ENCODE measurements at regions not wholly inside any gene's neighbourhood (a gene's known extent, or its start where the extent isn't known, plus 50 kb on each side); places are given as distances from the start of the nearest gene placed in this dataset.

DNA sequence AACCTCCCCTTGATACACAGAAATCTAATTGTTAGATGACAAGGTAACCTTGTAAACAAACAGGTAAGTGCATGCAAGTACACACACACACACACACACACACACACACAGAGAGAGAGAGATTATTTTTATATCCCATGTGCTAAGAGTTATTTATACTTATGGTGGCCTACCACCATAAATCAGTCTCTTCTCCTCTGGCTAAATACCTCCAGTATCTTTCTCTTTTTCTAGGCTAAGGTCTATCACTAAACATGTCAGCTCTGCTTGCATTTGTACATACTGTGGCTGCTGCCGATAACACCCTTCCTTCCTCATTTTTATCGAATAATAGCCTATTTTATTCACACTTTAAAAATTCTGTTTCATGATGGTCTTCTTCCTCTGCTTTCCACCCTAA, 172.4 kb downstream of the CNTN3 start:
- Histone ChIP-seq H3K4me1 (ENCODE audit: control insufficient read depth, low read length) (no peaks in the 10 kb centered on the region), H4K20me1 (ENCODE audit: control insufficient read depth, insufficient read depth, low read depth, low read length) (no peaks in the 10 kb centered on the region), H3K9me2 (replicated peaks; ENCODE audit: control insufficient read depth, low read length) (no peaks in the 10 kb centered on the region), H3F3A (ENCODE audit: control insufficient read depth, insufficient read depth) (no peaks in the 10 kb centered on the region), H3K79me2 (ENCODE audit: control insufficient read depth, low read length) (no peaks in the 10 kb centered on the region), H3K36me3 (ENCODE audit: control insufficient read depth, low read length) (no peaks in the 10 kb centered on the region), H3K27ac (ENCODE audit: low read depth, low read length) (no peak overlapping the region), H3K4me3 (ENCODE audit: low read length) (no peak overlapping the region), H3K27me3 (ENCODE audit: control insufficient read depth, low read length) (no peaks in the 10 kb centered on the region), H3K4me2 (ENCODE audit: low read length) (no peak overlapping the region), H3K9me3 (ENCODE audit: control insufficient read depth, insufficient read depth, low read length) (no peaks in the 10 kb centered on the region)
- TF ChIP-seq, protein P1, sequence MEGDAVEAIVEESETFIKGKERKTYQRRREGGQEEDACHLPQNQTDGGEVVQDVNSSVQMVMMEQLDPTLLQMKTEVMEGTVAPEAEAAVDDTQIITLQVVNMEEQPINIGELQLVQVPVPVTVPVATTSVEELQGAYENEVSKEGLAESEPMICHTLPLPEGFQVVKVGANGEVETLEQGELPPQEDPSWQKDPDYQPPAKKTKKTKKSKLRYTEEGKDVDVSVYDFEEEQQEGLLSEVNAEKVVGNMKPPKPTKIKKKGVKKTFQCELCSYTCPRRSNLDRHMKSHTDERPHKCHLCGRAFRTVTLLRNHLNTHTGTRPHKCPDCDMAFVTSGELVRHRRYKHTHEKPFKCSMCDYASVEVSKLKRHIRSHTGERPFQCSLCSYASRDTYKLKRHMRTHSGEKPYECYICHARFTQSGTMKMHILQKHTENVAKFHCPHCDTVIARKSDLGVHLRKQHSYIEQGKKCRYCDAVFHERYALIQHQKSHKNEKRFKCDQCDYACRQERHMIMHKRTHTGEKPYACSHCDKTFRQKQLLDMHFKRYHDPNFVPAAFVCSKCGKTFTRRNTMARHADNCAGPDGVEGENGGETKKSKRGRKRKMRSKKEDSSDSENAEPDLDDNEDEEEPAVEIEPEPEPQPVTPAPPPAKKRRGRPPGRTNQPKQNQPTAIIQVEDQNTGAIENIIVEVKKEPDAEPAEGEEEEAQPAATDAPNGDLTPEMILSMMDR (IDR thresholded peaks at IDR 0.05; ENCODE audit: low read depth, low read length, poor library complexity, severe bottlenecking): no peak
- TF ChIP-seq EZH2phosphoT487 (IDR thresholded peaks at IDR 0.05; ENCODE audit: borderline replicate concordance, low read length): no peak

DNA sequence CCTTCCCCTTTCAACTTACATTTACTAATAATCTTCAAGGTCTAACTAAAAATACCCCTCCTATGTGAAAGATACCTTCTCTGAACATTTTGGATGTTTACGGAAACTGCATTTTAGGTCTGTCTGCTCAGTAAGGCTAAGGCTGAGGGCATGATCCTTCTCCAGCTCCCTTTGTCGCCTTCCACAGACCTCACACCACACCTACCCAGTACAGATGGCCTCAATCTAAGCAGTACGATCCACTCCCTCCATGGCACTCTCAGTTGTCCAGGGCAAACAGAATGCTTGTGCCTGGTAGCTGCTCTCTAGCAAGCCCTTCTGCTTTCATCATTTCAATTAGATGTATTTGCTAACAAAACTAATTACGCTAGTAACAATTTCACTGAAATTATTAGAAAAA, 178.3 kb downstream of the CNTN3 start:
- H3K9me3 ChIP-seq (ENCODE audit: control insufficient read depth, insufficient read depth, low read length): no peaks in the 10 kb centered on the region
- no peaks in the 10 kb centered on the region for H3F3A ChIP-seq (ENCODE audit: control insufficient read depth, insufficient read depth)
- no peaks in the 10 kb centered on the region for H4K20me1 ChIP-seq (ENCODE audit: control insufficient read depth, insufficient read depth, low read depth, low read length)
- H3K4me1 ChIP-seq (ENCODE audit: control insufficient read depth, low read length): no peaks in the 10 kb centered on the region
- H3K79me2 ChIP-seq (ENCODE audit: control insufficient read depth, low read length): no peaks in the 10 kb centered on the region
- no peaks in the 10 kb centered on the region for H3K27me3 ChIP-seq (ENCODE audit: control insufficient read depth, low read length)
- no peak overlapping the region for H3K27ac ChIP-seq (ENCODE audit: low read depth, low read length)
- no peaks in the 10 kb centered on the region for H3K9me2 ChIP-seq (replicated peaks; ENCODE audit: control insufficient read depth, low read length)
- TF ChIP-seq, protein P1 (IDR thresholded peaks at IDR 0.05; ENCODE audit: low read depth, low read length, poor library complexity, severe bottlenecking): no peak
- TF ChIP-seq EZH2phosphoT487 (IDR thresholded peaks at IDR 0.05; ENCODE audit: borderline replicate concordance, low read length): no peak
- no peak overlapping the region for H3K4me3 ChIP-seq (ENCODE audit: low read length)
- no peaks in the 10 kb centered on the region for H3K36me3 ChIP-seq (ENCODE audit: control insufficient read depth, low read length)
- no peak overlapping the region for H3K4me2 ChIP-seq (ENCODE audit: low read length)

DNA sequence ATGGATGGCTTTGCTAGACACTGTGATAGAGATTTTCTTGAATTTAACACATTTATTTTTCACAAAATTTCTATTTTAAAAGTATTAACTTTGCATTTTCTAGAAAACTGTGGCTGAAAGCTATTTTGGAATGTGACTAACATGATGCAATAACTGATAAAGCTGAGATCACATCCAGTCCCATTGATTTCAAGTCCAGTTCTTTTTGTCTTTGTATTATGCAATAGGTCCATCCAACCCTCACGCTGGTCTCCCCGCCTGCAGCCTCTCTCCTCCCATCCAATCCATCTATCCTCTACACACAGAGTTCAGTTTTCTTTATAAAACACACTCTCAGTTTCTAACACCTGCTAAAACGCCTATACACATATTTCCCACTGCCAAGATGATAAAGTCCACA, 178.8 kb downstream of the CNTN3 start:
- TF ChIP-seq, protein P1 (IDR thresholded peaks at IDR 0.05; ENCODE audit: low read depth, low read length, poor library complexity, severe bottlenecking): no peak
- no peak for TF ChIP-seq EZH2phosphoT487 (IDR thresholded peaks at IDR 0.05; ENCODE audit: borderline replicate concordance, low read length)

DNA sequence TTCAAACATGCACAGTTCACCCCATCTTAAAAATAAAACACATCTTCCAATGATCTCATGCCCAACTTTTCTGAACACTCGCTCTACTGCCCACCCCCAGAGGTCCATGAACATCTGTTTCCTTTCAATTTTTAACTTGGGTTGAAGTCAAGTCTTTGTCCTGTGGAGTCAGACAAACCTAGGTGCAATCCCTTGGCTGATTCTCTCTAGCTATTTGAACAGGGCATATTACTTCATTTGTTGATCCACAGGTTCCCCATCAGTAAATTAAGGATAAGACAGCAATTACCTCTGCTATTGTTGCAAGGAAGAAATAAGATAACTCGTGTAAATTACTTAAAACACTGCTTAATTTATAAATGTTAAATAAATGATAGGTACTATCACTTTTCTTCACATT, 180.1 kb downstream of the CNTN3 start:
- Histone ChIP-seq H3K4me1 (ENCODE audit: control insufficient read depth, low read length) (no peaks in the 10 kb centered on the region), H3K9me2 (replicated peaks; ENCODE audit: control insufficient read depth, low read length) (no peaks in the 10 kb centered on the region), H3F3A (ENCODE audit: control insufficient read depth, insufficient read depth) (no peaks in the 10 kb centered on the region), H3K36me3 (ENCODE audit: control insufficient read depth, low read length) (no peaks in the 10 kb centered on the region), H3K27me3 (ENCODE audit: control insufficient read depth, low read length) (no peaks in the 10 kb centered on the region), H3K4me3 (ENCODE audit: low read length) (no peak overlapping the region), H3K27ac (ENCODE audit: low read depth, low read length) (no peak overlapping the region), H3K79me2 (ENCODE audit: control insufficient read depth, low read length) (no peaks in the 10 kb centered on the region), H3K9me3 (ENCODE audit: control insufficient read depth, insufficient read depth, low read length) (no peaks in the 10 kb centered on the region), H4K20me1 (ENCODE audit: control insufficient read depth, insufficient read depth, low read depth, low read length) (no peaks in the 10 kb centered on the region), H3K4me2 (ENCODE audit: low read length) (no peak overlapping the region)
- TF ChIP-seq, protein P1 (IDR thresholded peaks at IDR 0.05; ENCODE audit: low read depth, low read length, poor library complexity, severe bottlenecking): no peak
- TF ChIP-seq EZH2phosphoT487 (IDR thresholded peaks at IDR 0.05; ENCODE audit: borderline replicate concordance, low read length): no peak

More for the DNA sequence above, 178.8 kb downstream of the CNTN3 start:
- no peak overlapping the region for H3K4me2 ChIP-seq (ENCODE audit: low read length)
- H3K4me1 ChIP-seq (ENCODE audit: control insufficient read depth, low read length): no peaks in the 10 kb centered on the region
- H3K4me3 ChIP-seq (ENCODE audit: low read length): no peak overlapping the region
- no peaks in the 10 kb centered on the region for H3K36me3 ChIP-seq (ENCODE audit: control insufficient read depth, low read length)
- H3K79me2 ChIP-seq (ENCODE audit: control insufficient read depth, low read length): no peaks in the 10 kb centered on the region
- no peaks in the 10 kb centered on the region for H3F3A ChIP-seq (ENCODE audit: control insufficient read depth, insufficient read depth)
- no peaks in the 10 kb centered on the region for H3K27me3 ChIP-seq (ENCODE audit: control insufficient read depth, low read length)
- H3K27ac ChIP-seq (ENCODE audit: low read depth, low read length): no peak overlapping the region
- no peaks in the 10 kb centered on the region for H4K20me1 ChIP-seq (ENCODE audit: control insufficient read depth, insufficient read depth, low read depth, low read length)
- no peaks in the 10 kb centered on the region for H3K9me2 ChIP-seq (replicated peaks; ENCODE audit: control insufficient read depth, low read length)
- no peaks in the 10 kb centered on the region for H3K9me3 ChIP-seq (ENCODE audit: control insufficient read depth, insufficient read depth, low read length)
